ENCODE measurements at regions not wholly inside any gene's neighbourhood (a gene's known extent, or its start where the extent isn't known, plus 50 kb on each side); places are given as distances from the start of the nearest gene placed in this dataset.
"Not testable (repeated sequence)": the region's sequence is repeated elsewhere in the genome, so short reads cannot be mapped to it uniquely, and the experiment has no call there.

DNA sequence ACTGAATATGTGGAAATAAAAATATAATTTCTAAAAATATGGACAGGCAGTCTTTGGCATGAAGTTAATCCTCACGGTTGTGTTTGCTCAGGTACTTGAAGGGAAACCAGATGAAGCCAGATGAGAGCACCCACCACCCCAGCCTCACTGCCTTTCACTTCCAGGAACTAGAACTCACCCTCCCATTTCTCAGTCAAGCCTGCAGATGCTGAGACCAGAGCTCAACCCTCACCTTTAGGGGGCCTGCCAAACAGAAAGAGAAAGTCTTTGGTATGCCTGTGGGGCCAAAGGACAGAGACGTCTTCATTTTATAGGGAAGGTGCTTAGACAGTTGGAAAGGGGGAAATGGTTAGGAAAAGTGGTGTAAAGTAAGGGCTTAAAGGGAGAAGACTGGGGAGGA is 252.8 kb upstream of the PLET1 start:
- DNase-seq (ENCODE audit: low read depth) = no peak

DNA sequence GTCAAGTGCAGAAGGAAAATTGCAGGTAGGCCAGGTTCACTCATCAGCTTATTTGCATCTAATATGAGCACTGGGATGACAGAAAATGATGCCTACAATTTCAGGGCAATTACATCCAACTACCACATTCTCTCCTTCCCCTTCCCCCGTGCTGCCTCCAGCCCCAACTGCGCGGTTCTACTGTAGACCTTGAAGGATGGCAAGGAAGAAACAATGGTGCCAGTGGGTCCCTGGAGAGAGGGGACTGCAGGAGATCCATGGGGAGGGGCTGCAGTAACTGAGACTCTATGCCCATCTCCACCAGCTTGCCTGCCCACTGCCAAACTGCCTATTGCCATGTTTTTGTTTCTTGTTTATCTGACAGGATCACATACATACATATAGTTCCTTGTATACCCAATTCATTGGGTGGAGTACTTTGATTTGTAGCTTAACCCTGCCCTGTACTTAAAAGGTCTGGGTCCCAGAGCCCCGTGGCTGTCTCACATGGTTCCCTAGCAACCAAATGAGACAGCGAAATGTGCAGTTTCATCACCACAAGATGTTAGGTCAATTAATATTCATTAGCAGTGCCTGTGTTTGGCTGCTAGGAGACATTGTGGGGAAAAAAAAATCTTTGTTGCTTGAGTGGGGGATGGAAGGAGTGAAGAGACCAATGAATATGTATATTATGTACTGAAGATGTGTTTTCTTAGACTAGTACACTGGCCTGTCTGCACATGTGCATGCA is 253.5 kb upstream of the PLET1 start:
- no peak for DNase-seq (ENCODE audit: low read depth)

DNA sequence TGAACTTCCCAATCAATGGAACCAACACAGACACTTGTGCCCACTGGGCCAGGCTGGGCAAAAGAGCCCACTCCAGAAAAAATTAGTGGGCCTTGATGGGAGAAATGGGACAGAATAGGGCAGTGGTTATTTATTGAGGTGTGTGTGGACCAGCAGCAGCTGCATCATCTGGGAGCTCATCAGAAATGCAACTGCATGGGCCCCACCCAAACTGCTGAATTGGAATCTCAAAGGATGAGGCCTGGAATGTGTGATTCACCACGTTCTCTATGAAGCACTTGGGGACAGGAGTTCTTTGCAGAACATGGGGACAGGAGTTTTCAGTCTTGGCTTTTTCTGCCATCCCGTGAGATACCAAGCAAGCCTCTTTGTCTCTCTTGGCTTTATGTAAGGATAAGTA is 255.6 kb upstream of the PLET1 start:
- DNase-seq (ENCODE audit: low read depth) = no peak

DNA sequence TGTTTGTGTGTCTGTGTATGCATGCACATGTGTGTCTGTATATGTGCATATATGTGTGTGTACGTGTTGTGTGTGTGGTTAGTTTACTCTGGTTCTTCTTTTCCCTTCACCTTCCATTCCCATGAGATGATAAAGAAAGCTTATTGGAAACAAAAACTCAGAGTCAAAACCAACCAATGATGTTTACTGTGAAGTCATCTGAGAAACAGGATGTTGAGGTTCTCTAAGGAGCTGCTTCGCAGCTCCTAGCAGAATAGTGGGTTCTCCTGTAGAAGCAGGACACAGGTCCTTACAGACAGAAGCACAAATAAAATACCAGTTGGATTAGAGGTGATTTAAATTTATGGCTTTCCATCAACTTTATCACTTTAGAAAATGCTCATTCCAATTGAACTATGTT is 256.1 kb upstream of the PLET1 start:
- no peak for DNase-seq (ENCODE audit: low read depth)

DNA sequence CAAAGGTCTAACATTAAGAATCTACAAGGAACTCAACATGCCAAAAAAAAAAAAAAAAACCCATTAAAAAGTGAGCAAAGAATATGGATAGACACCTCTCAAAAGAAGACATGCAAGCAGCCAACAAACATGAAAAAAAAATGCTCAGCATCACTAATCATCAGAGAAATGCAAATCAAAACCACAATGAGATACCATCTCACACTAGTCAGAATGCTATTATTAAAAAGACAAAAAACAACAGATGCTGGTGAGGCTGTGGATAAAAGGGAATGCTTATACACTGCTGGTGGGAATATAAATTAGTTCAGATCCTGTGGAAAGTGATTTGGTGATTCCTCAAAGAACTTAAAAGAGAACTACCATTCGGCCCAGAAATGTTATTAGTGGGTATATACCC is 257.7 kb upstream of the PLET1 start:
- DNase-seq (ENCODE audit: low read depth) = no peak

DNA sequence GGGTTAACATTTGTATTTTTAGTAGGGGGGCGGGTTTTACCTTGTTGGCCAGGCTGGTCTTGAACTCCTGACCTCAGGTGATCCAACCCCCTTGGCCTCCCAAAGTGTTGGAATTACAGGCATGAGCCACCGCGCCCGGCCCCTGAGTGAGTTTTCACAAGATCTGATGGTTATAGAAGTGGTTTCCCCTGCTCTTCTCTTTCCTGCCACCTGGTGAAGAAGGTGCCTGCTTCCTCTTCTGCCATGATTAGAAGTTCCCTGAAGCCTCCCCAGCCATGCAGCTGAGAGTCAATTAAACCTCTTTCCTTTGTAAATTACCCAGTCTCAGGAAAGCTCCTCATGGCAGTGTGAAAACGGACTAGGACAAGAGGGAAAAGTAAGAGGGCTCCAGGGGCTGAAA is 259.1 kb upstream of the PLET1 start:
- DNase-seq (ENCODE audit: low read depth) = no peak

DNA sequence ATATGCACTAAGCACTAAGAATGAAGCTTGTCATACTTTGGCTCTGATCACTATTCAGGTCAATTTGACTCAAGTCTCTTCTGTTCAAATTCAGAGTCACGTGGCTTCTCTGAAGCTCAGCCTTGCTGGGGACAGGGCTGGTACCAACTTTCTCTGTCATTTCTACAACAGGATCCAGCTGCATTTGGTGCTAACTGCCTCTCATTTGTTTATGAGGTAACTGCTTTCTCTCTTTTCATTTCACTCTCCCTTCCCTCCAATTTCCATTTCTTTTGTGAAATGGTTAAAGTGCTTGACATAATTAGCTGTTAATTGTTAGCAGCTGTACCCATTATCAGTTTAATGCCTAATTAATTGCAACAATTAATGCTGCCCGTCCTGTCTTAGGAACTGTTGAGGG is 259.7 kb upstream of the PLET1 start:
- no peak for DNase-seq (ENCODE audit: low read depth)

DNA sequence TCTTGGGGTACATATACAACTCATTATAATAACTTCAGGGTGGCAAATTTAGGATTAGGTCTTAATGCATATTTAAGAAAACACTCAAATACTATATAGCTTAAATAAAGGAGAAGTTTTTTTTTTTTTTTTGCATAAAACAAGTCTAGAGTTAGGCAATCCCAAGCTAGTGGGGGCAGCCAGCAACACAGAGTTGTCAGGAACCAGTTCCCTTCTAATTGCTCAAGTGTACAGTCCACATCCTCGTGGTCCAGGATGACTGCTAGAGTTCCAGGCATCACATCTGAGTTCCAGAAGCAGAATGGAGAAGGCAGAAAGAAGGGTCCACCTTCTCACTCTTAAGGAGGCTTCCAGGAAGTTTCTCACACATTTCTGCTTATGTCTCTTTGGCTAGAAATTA is 261.9 kb upstream of the PLET1 start:
- DNase-seq (ENCODE audit: low read depth) = no peak

DNA sequence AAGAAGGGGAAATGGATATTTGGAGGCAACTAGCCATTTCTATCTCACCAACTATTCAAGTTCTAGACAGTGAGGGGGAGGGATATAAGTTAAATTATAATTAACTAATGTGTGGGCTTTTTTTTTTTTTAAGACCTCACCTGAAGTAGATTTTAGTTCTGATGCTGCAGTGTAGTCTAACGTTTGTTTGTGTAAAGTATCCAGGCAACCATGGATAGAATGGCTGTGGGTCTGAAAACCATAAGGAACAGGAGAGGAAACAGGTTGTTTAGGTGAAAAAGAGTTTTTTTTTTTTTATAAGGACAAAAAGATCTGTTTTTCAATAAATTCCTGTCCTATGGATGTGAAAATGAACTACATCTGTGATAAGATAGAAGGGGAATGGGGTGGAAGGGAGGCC is 262.4 kb upstream of the PLET1 start:
- DNase-seq (ENCODE audit: low read depth) = no peak

DNA sequence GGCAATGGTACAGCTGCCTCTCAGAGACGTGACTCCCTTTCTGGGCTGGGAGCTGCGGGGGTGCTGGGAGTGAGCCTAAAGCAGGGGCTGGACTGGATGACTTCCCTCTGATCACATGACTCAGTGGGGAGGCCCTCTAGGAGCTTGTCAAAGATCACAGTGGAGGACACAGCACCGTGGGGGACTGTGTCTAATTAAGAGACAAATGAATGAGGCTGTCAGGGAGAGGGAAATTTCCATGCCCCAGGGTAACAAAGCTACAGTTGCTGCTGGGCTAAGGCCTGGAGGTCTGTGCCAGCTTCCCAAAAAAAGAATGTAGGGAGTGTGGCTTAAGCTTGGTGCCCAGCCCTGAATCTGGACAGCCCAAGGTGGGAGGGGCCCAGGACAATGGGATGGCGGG is 262.8 kb upstream of the PLET1 start:
- no peak for DNase-seq (ENCODE audit: low read depth)

DNA sequence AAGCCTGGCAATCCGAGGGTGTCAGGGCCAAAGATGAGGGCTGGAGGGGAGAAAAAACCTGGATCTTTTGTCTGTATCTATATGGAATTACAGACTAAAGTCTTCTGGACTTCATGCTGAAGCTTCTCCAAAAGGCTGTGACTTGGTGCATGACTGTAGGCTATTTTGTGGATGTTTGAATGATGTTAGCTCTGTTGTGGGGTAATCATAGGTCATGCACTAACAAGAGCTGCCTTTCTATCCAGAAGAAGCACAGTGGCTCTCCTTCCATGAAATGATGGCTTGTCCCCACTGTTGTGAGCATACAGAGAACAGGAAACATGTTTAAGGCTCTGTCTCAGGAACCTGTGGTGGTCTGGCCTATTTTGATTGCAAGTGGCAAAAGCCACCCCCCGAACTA is 263.3 kb upstream of the PLET1 start:
- DNase-seq (ENCODE audit: low read depth) = no peak

DNA sequence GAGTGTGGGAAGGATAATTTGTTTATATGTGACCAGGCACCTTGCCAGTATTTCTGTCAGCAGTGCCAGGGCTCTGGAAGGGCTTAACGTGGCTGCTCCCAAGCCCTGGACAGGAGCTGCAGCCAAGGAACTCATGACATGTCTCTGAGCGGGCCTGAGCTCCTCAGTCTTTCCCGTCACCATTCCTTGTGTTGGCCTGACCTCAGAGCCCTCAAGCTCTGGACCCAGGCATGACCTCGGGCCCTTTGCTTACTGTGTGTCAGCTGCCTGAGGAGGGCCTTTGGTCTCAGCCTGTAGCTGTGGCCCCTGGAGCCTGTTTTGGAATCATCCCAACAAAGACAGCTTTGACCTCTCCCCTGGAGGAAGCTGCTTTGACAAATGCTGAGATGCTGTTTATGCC is 264.1 kb upstream of the PLET1 start:
- no peak for DNase-seq (ENCODE audit: low read depth)

DNA sequence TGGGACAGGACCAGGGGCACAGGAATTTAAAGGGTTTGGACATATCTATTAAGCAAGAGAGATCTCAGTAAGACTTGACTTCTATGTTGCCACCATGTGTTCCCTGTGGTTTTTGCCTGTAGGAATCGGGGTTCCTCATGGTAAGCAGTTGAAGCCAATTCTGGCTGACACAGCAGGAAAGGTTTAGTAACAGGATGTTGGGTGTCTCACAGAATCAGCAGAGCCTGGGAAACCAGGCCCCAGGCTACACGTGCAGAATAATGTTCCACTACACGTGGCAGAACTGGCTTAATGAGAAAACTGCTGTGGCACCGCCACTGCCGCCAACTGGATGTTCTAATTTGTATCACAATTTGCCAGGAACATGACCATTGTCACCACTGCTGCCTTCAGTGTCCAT is 264.6 kb upstream of the PLET1 start:
- no peak for DNase-seq (ENCODE audit: low read depth)

DNA sequence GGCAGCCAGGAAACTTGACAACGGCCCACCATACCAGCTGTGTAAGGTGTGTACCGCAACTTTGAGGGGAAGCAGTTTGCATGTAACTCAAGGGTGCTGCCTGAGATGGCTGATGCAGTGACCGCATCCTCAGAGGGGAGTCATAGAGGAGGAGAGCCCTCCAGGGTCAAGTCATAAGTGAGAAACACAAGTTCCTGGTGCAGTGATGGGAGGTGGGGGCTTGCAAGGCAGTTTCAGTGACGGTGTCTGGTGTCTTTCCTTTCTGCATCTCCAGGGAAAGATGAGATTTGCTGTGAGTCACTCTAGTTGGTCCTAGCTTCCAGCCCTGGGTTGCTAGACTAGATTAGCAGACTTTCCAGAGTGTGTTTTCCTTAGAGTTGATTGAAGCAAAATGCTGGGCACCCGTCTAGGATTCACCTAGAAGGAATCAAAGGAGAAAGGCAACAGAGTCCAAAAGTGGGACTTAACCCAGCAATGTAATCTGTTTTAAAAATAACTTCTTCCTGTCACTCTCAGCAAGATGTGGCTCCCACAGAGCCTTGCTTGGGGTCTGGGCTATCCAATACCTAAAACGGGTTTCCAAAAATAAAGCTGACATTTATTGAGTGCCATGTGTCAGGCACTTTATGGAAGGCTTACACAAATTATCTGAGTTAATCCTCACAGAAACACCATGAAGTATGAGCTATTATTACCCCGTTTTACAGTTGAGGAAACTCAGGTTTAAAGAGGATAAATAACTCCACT is 265.4 kb upstream of the PLET1 start:
- DNase-seq (ENCODE audit: low read depth) = no peak

DNA sequence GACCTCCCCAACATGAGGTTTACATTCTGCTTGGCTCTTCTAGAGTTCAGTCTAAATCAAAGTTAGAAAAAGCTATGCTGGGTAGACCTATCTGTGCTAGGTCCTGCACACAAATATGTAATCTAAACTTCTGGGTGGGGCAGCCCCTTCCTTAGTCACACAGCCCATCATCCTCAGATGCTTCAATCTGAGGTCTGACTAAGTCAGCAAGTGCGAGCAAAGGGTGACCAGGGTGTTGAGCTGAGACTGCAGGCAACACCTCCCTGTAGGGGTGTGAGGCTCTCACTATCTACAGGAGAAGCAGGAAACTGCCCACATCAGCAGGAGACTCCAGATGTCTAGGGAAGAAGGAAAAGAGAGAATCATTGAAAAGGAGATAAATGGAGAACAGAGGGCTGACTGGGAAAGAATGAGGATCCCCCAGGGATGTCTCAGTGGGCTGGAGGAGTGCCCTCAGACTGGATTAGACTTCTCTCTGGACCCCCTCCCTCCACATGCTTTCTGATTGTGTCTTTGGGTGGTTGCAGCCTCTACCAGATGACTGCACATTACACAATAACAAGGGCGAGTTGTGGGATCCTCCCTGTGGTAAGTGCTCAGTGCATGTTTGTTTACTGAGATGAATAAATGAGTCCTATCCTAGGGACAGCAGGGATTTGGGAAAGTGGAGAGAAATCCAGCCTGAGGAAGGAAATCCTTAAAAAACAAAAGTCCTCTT is 266.2 kb upstream of the PLET1 start:
- DNase-seq (ENCODE audit: low read depth) = no peak

DNA sequence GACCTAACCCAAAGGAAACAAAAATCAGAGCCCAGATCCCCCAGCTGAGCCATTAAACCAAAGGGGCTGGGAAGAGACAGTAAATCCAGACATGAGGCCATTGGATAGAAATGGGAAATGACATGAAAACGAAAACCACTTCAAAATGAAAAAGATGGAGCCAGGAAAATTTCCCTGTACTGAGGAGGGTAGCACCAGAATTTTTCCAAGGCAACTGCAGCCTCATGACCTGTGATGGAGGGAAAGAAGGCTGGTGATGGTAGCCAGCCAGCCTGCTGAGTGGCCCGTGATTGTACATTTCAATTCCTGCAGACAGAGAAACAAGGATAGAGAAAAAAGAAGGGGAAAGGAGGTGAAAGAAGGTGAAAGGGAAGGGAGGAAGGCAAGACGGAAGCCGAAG is 268.4 kb upstream of the PLET1 start:
- no peak for DNase-seq (ENCODE audit: low read depth)

DNA sequence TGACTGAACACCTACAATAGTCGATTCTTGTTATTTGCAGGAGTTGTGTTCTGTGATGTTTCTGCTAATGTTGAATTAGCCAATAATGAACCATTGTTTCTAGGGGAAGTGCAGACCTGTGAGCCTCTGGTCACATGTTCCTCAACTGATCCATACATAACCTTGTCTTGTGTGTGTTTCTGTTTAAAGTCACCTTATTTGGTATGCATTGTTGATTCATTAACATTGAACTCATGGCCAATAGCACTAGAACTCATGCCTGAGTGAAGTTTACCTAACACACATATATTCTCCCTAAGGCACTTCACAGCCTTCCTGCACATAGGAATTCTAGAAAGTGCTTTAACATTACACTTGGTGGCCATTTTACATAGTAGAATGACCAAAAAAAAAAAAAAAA is 271.8 kb upstream of the PLET1 start:
- DNase-seq (ENCODE audit: low read depth) = no peak

DNA sequence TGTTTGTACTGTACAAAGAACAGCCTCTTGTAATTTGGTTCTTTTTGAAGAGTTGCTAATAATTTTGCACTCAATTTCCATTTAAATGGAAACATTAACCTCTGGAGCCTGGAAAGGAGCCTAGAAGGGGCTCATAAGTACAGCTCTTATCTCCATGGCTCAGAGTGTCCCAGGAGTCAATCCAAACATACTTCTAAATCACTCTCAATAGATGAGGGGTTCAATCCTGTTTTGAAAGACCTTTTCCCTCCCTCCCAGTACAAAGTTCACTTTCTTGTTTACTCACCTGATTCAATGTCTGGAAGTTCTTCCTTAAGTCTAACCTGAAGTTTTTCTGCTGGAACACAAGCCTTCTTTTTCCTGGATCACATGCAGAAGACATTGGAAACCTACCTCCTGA is 273.0 kb upstream of the PLET1 start:
- DNase-seq (ENCODE audit: low read depth) = no peak

DNA sequence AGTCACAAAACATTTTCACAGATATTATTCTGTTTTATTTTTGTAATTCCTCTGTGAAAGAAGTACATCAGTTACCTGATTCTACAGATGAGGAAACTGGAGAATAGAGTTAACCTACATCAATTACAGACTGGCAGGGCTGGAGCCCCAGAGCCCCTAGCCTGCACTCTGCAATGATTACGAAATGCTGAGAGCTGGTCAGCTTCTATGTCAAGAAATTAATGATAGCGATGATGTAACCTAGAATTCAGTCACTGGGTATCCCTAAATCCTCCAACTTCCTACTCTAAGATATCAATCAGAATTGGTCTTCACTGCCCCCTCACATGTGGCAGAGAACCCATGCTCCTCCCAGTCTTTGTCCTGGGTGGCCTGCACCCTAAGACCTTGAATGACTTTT is 273.5 kb upstream of the PLET1 start:
- DNase-seq (ENCODE audit: low read depth) = no peak

DNA sequence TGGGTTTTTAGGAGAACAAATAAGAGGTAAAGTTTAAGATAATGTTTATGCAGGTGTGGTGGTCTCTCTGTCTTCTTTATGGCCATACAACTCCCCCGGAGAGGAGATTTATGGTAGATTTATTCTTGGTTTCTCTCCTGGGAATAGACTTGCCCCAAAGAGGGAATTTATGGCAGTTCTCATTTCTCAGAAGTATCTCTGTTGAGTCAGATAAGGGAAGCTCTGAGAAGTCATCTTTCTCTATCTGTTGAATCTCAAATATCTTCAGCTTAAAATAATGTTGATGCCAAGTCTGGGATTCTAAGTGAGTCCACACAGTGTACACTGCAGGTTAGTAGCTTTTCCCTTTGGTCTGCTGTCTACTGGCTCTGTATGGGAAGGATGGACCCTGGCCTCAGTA is 276.4 kb upstream of the PLET1 start:
- DNase-seq (ENCODE audit: low read depth) = no peak

DNA sequence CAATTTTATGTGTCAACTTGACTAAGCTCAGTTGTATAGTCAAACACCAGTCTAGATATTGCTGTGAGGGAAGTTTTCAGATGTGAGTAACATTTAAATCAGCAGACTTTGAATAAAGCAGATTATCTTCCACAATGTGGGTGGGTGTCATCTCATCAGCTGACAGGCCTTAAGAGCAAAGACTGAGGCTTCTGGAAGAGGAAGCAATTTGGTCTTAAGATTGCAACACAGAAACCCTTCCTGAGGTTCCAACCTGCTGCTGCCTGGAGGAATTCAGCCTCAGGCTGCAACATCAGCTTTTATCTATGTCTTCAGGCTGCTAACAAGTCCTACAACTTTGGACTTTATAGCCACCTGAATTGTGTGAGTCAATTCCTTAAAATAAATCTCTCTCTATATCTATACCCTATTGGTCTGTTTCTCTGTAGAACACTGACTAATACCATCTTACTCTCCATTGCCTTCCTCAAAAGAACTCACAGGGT is 277.2 kb upstream of the PLET1 start:
- DNase-seq (ENCODE audit: low read depth) = no peak

DNA sequence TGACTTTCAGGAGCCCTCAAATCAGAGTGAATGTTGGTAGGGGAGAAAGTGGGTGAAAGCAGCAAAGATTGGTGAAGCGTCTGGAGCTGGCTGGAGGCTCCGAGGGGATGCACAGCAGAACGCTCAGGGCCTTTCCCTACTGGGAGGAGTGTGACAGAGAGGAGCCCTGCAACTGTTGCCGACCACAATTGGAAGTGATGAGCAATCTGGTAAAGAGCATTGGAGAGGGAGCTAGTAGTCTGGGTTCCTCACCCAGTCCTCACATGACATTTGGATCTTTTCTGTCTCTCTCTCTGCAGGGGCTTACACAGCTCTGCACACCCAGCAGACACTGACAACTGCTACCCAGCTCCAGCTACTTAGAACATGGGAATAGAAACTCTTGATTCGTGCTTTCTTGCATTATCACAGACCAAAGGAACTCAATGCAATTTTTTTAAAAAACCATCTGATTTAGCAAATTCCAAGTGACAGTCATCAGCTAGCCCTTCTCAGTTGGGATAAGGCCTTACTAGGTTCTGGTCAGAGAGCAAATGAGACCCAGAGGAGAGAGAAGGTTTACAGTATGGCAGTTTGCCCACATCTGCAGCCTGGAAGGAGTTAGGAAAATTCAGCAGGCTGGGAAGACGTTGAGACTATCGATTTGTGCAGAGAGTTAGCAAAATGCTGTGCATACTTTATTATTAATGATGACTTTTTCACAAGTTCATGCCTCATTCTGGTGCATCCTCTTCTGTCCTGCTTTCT is 278.0 kb upstream of the PLET1 start:
- DNase-seq (ENCODE audit: low read depth) = no peak

DNA sequence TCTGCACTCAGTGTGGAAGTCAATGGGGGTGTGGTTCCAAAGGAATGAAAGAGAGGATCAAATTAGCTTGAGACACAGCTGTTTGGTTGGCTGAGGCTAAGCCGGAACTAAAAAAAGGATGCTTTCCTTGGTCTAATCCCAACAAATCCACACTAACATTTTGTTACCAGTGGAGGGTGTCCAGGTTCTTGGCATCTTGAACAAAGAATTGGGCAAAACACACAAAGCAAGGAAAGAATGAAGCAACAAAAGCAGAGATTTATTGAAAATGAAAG is 278.6 kb upstream of the PLET1 start:
- DNase-seq (ENCODE audit: low read depth) = not testable (repeated sequence)

All from fibroblast of the conjunctiva (primary cell).